ENCODE measurements at regions not wholly inside any gene's neighbourhood (a gene's known extent, or its start where the extent isn't known, plus 50 kb on each side); places are given as distances from the start of the nearest gene placed in this dataset.

GRCh38 chr4:84324303-84325245 lies 174.5 kb downstream of the NKX6-1 start:
- no peaks in the 10 kb centered on the region for H3K27me3 ChIP-seq (ENCODE audit: low read length)
- H3K36me3 ChIP-seq (ENCODE audit: low read length) = no peaks in the 10 kb centered on the region
- no peak overlapping the region for H3K4me3 ChIP-seq (ENCODE audit: insufficient read depth, low read length, poor library complexity, severe bottlenecking)
- H3K27ac ChIP-seq (ENCODE audit: low read depth, low read length) = no peak overlapping the region
- TF ChIP-seq EZH2phosphoT487 (conservative IDR thresholded peaks at IDR 0.05; ENCODE audit: low read length) (no peak), CTCF (IDR thresholded peaks at IDR 0.05; ENCODE audit: insufficient read depth, low read length, poor library complexity, severe bottlenecking) (no peak)
- no peaks in the 10 kb centered on the region for H3K9me3 ChIP-seq (ENCODE audit: insufficient read depth, low read length)
- no peak overlapping the region for H3K4me2 ChIP-seq (ENCODE audit: low read depth, low read length, poor library complexity, severe bottlenecking)
- no peaks in the 10 kb centered on the region for H3K79me2 ChIP-seq (ENCODE audit: insufficient read depth, low read length)
- no peaks in the 10 kb centered on the region for H3F3A ChIP-seq (ENCODE audit: insufficient read depth)
- no peak overlapping the region for H2AFZ ChIP-seq (ENCODE audit: low read depth, low read length, severe bottlenecking)
- no peaks in the 10 kb centered on the region for H4K20me1 ChIP-seq (ENCODE audit: low read depth, low read length)
- no peaks in the 10 kb centered on the region for H3K9me2 ChIP-seq (replicated peaks; ENCODE audit: insufficient read depth, low read length)
- no peak overlapping the region for H3K9ac ChIP-seq (ENCODE audit: low read length)

DNA sequence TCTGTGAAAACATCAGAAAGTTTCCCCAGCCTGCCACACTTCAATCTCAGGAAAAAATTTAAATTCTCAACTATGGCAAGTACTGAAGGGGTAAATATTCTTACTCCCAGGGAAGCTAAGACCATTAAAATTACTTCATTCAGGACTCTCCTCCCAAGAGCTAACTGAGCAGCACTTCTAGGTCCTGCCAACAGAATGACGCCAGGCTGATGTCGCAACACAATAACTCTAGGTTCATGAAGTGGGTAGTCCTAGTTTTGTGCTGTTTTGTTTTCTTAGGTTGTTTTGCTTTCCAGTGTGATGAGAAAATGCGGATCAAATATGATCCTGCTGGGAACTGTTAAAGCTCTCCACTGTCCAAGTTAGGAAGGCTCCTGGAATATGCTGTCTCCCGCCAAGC lies 180.0 kb downstream of the NKX6-1 start:
- no peaks in the 10 kb centered on the region for H4K20me1 ChIP-seq (ENCODE audit: low read depth, low read length)
- H3K9me3 ChIP-seq (ENCODE audit: insufficient read depth, low read length) = no peaks in the 10 kb centered on the region
- H3F3A ChIP-seq (ENCODE audit: insufficient read depth) = no peaks in the 10 kb centered on the region
- no peaks in the 10 kb centered on the region for H3K9me2 ChIP-seq (replicated peaks; ENCODE audit: insufficient read depth, low read length)
- no peak overlapping the region for H3K4me3 ChIP-seq (ENCODE audit: insufficient read depth, low read length, poor library complexity, severe bottlenecking)
- no peak overlapping the region for H3K4me2 ChIP-seq (ENCODE audit: low read depth, low read length, poor library complexity, severe bottlenecking)
- H3K36me3 ChIP-seq (ENCODE audit: low read length) = no peaks in the 10 kb centered on the region
- no peaks in the 10 kb centered on the region for H3K27me3 ChIP-seq (ENCODE audit: low read length)
- H3K27ac ChIP-seq (ENCODE audit: low read depth, low read length) = no peak overlapping the region
- H3K9ac ChIP-seq (ENCODE audit: low read length) = no peak overlapping the region
- H3K79me2 ChIP-seq (ENCODE audit: insufficient read depth, low read length) = no peaks in the 10 kb centered on the region
- TF ChIP-seq CTCF (IDR thresholded peaks at IDR 0.05; ENCODE audit: insufficient read depth, low read length, poor library complexity, severe bottlenecking) = no peak
- no peak for TF ChIP-seq EZH2phosphoT487 (conservative IDR thresholded peaks at IDR 0.05; ENCODE audit: low read length)
- no peak overlapping the region for H2AFZ ChIP-seq (ENCODE audit: low read depth, low read length, severe bottlenecking)

- Histone ChIP-seq H3K27me3 (ENCODE audit: low read length) (no peaks in the 10 kb centered on the region), H3K4me2 (ENCODE audit: low read depth, low read length, poor library complexity, severe bottlenecking) (no peak overlapping the region), H3K27ac (ENCODE audit: low read depth, low read length) (no peak overlapping the region), H3K9me3 (ENCODE audit: insufficient read depth, low read length) (no peaks in the 10 kb centered on the region), H3K9ac (ENCODE audit: low read length) (no peak overlapping the region), H4K20me1 (ENCODE audit: low read depth, low read length) (no peaks in the 10 kb centered on the region), H3K9me2 (replicated peaks; ENCODE audit: insufficient read depth, low read length) (no peaks in the 10 kb centered on the region), H2AFZ (ENCODE audit: low read depth, low read length, severe bottlenecking) (no peak overlapping the region), H3K4me3 (ENCODE audit: insufficient read depth, low read length, poor library complexity, severe bottlenecking) (no peak overlapping the region), H3K79me2 (ENCODE audit: insufficient read depth, low read length) (no peaks in the 10 kb centered on the region), H3F3A (ENCODE audit: insufficient read depth) (no peaks in the 10 kb centered on the region), H3K36me3 (ENCODE audit: low read length) (no peaks in the 10 kb centered on the region)
- no peak for TF ChIP-seq CTCF (IDR thresholded peaks at IDR 0.05; ENCODE audit: insufficient read depth, low read length, poor library complexity, severe bottlenecking)
- TF ChIP-seq EZH2phosphoT487 (conservative IDR thresholded peaks at IDR 0.05; ENCODE audit: low read length) = no peak
Measured at GRCh38 chr4:84317513-84317912, 181.6 kb downstream of the NKX6-1 start.

All from SU-DHL-6 (cell line).